ENCODE measurements at regions not wholly inside any gene's neighbourhood (a gene's known extent, or its start where the extent isn't known, plus 50 kb on each side); places are given as distances from the start of the nearest gene placed in this dataset.

DNA sequence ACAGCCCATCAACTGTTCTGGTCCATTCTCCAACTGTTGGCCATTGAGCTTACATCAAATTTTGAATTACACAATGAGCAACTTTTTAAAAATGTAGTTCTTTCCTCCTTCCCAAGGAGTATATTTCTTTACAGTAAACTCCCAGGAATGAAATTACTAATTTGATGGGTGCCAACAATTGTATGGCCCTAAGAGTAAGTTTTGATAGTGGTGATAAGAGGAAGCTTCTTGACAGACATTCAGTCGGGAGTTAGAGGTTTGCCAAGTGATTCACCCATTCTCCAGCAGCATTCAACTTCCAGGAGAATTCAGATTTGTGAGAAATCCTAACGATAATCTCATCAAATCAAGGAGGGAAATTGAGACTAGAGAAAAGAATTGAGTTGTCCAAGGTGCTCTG is 579.9 kb downstream of the ACTL7B start:
- TF ChIP-seq, protein P1, sequence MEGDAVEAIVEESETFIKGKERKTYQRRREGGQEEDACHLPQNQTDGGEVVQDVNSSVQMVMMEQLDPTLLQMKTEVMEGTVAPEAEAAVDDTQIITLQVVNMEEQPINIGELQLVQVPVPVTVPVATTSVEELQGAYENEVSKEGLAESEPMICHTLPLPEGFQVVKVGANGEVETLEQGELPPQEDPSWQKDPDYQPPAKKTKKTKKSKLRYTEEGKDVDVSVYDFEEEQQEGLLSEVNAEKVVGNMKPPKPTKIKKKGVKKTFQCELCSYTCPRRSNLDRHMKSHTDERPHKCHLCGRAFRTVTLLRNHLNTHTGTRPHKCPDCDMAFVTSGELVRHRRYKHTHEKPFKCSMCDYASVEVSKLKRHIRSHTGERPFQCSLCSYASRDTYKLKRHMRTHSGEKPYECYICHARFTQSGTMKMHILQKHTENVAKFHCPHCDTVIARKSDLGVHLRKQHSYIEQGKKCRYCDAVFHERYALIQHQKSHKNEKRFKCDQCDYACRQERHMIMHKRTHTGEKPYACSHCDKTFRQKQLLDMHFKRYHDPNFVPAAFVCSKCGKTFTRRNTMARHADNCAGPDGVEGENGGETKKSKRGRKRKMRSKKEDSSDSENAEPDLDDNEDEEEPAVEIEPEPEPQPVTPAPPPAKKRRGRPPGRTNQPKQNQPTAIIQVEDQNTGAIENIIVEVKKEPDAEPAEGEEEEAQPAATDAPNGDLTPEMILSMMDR (IDR thresholded peaks at IDR 0.05), result no peak
- no peak for TF ChIP-seq POLR2A (IDR thresholded peaks at IDR 0.05)

All from right lobe of liver (tissue), 4 donors.